Neural progenitor cell (in vitro differentiated cells): ENCODE measurements at regions not wholly inside any gene's neighbourhood (a gene's known extent, or its start where the extent isn't known, plus 50 kb on each side); places are given as distances from the start of the nearest gene placed in this dataset.

Source experiments
- DNase-seq: peaks from one replicate; pipeline ENCODE4 v3.0.0-alpha.2; 2016; ENCODE audit warnings: low spot score
- H2AFZ ChIP-seq: fragments of 200-600 bp; sonication (generic); replicated peaks from 2 replicates; pipeline ENCODE4 v1.6.1; 2016; ENCODE audit warnings: antibody characterized with exemption
- H3F3A ChIP-seq: fragments of 200-600 bp; sonication (generic); 2 replicates; pipeline ENCODE4 v1.6.1; 2016; ENCODE audit warnings: antibody characterized with exemption, low read depth
- H3K27ac ChIP-seq: fragments of 200-600 bp; sonication (generic); 2 replicates; pipeline ENCODE4 v1.5.1; 2016; ENCODE audit warnings: mild to moderate bottlenecking
- H3K27me3 ChIP-seq: fragments of 200-600 bp; sonication (generic); 2 replicates; pipeline ENCODE4 v1.6.1; 2016; ENCODE audit warnings: mild to moderate bottlenecking, moderate library complexity
- H3K36me3 ChIP-seq: fragments of 200-600 bp; sonication (generic); 2 replicates; pipeline ENCODE4 v1.5.1; 2016
- H3K4me1 ChIP-seq: fragments of 200-600 bp; sonication (generic); 2 replicates; pipeline ENCODE4 v1.6.1; 2016; ENCODE audit warnings: mixed run types
- H3K4me2 ChIP-seq: fragments of 200-600 bp; sonication (generic); 2 replicates; pipeline ENCODE4 v1.6.1; 2016
- H3K4me3 ChIP-seq: fragments of 200-600 bp; sonication (generic); 2 replicates; pipeline ENCODE4 v1.5.1; 2016
- H3K79me2 ChIP-seq: fragments of 200-600 bp; sonication (generic); 2 replicates; pipeline ENCODE4 v1.6.1; 2016; ENCODE audit warnings: low read depth
- H3K9ac ChIP-seq: fragments of 200-600 bp; sonication (generic); 2 replicates; pipeline ENCODE4 v1.6.1; 2016
- H3K9me3 ChIP-seq: fragments of 200-600 bp; sonication (generic); 2 replicates; pipeline ENCODE4 v1.5.1; 2016; ENCODE audit warnings: low read depth
- H4K20me1 ChIP-seq: fragments of 200-600 bp; sonication (generic); 2 replicates; pipeline ENCODE4 v1.6.1; 2016; ENCODE audit warnings: low read depth
- H3K27ac Mint-ChIP-seq: 3 replicates; pipeline ENCODE4 v1.8.0; 2021; ENCODE audit warnings: mixed read lengths
- H3K27me3 Mint-ChIP-seq: 2 replicates; pipeline ENCODE4 v1.8.0; 2022; ENCODE audit warnings: low read depth, mild to moderate bottlenecking, inconsistent platforms, moderate library complexity, mixed read lengths; ENCODE audit not compliant: insufficient read depth
- H3K36me3 Mint-ChIP-seq: 3 replicates; pipeline ENCODE4 v1.8.0; 2021; ENCODE audit warnings: mixed read lengths
- H3K4me1 Mint-ChIP-seq: 3 replicates; pipeline ENCODE4 v1.8.0; 2021; ENCODE audit warnings: mixed read lengths
- H3K4me3 Mint-ChIP-seq: 3 replicates; pipeline ENCODE4 v1.8.0; 2021; ENCODE audit warnings: mild to moderate bottlenecking, moderate library complexity, mixed read lengths
- H3K9me3 Mint-ChIP-seq: 3 replicates; pipeline ENCODE4 v1.8.0; 2020; ENCODE audit warnings: mixed read lengths
- CTCF ChIP-seq: fragments of 200-600 bp; sonication (generic); IDR thresholded peaks from 2 replicates; pipeline ENCODE4 v1.5.1; 2017; ENCODE audit warnings: antibody characterized with exemption, mild to moderate bottlenecking
- EZH2 ChIP-seq: fragments of 200-600 bp; sonication (generic); IDR thresholded peaks from 2 replicates; pipeline ENCODE4 v1.6.1; 2017; ENCODE audit warnings: antibody characterized with exemption, mild to moderate bottlenecking, moderate library complexity
- EZH2phosphoT487 ChIP-seq: fragments of 200-600 bp; sonication (generic); IDR thresholded peaks from 2 replicates; pipeline ENCODE4 v1.6.1; 2017; ENCODE audit warnings: antibody characterized with exemption

DNA sequence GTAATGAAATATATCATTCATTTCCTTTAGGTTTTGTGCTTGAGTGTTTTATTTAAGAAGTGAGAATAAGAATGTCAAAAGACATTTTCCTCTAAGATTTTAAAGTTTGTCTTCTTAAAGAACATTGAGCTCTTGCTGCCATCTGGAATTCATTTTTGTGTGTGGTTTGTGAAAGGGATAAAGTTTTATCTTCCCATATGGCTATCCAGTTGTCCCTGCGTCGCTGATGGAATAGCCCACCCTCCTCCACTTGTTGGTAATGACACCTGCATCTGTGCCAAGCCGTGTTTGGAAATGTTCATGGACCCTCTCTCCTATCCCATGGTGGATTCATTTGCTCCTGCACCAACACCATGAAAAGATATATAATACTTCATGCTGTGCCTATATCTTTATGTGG, 901.5 kb downstream of the BRD1 start:
- Histone ChIP-seq H2AFZ (no peak overlapping the region), H3K4me1 (no peaks in the 10 kb centered on the region), H3K36me3 (no peaks in the 10 kb centered on the region), H3F3A (no peaks in the 10 kb centered on the region), H3K9ac (no peak overlapping the region), H3K79me2 (no peaks in the 10 kb centered on the region), H3K9me3 (no peaks in the 10 kb centered on the region), H3K27me3 (peaks cover 5% of the 10 kb centered on the region), H3K27ac (no peak overlapping the region), H4K20me1 (no peaks in the 10 kb centered on the region), H3K4me3 (no peak overlapping the region), H3K4me2 (no peak overlapping the region)
- Mint-ChIP-seq H3K27ac (no peak overlapping the region), H3K4me1 (peaks cover 11% of the 10 kb centered on the region), H3K27me3 (peaks cover 4% of the 10 kb centered on the region), H3K4me3 (no peak overlapping the region), H3K36me3 (no peaks in the 10 kb centered on the region), H3K9me3 (peaks cover 2% of the 10 kb centered on the region)
- no peak for DNase-seq
- TF ChIP-seq CTCF (no peak), EZH2 (no peak), EZH2phosphoT487 (no peak)

DNA sequence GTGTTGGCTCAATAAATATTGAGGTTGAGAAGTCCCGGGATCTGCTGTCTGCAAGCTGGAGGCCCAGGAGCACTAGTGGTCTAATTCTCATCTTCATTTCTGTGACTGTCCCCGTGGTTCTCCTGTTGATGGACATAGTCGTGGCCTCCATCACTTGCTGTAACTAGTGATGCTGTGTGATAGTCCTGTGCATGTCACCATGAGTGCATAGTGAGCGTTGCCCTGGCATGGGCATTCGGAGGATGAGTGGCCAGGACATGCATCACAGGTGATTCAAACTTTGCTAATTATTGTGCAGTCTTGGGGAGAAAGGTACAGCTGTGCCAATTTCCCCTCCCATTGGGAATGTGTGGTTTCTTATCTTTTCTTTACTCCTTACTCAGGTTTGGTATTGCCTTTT, 902.2 kb downstream of the BRD1 start:
- peaks cover 5% of the 10 kb centered on the region for H3K27me3 ChIP-seq
- no peak for TF ChIP-seq CTCF
- no peak for TF ChIP-seq EZH2phosphoT487
- TF ChIP-seq EZH2: no peak
- no peak for DNase-seq

GRCh38 chr22:48923996-48924395, 903.7 kb downstream of the BRD1 start:
- Histone ChIP-seq H3K79me2 (no peaks in the 10 kb centered on the region), H3K4me1 (no peaks in the 10 kb centered on the region), H3K4me2 (no peak overlapping the region), H3K27ac (no peak overlapping the region), H2AFZ (no peak overlapping the region), H3K9me3 (no peaks in the 10 kb centered on the region), H3K9ac (no peak overlapping the region), H3F3A (no peaks in the 10 kb centered on the region), H3K4me3 (no peak overlapping the region), H4K20me1 (no peaks in the 10 kb centered on the region), H3K36me3 (no peaks in the 10 kb centered on the region), H3K27me3 (no peaks in the 10 kb centered on the region)
- Mint-ChIP-seq H3K4me3 (no peak overlapping the region), H3K36me3 (no peaks in the 10 kb centered on the region), H3K27me3 (peaks cover 8% of the 10 kb centered on the region), H3K4me1 (peaks cover 29% of the 10 kb centered on the region), H3K9me3 (peaks cover 2% of the 10 kb centered on the region), H3K27ac (peak overlapping the region; percentile 30)
- DNase-seq: no peak
- TF ChIP-seq EZH2 (no peak), EZH2phosphoT487 (no peak), CTCF (no peak)

More for the DNA sequence above, 902.2 kb downstream of the BRD1 start:
- Histone ChIP-seq H3K9me3 (no peaks in the 10 kb centered on the region), H3K9ac (no peak overlapping the region), H3K4me2 (no peak overlapping the region), H3K4me3 (no peak overlapping the region), H3K4me1 (no peaks in the 10 kb centered on the region), H2AFZ (no peak overlapping the region), H3K79me2 (no peaks in the 10 kb centered on the region), H3K36me3 (no peaks in the 10 kb centered on the region), H3F3A (no peaks in the 10 kb centered on the region), H3K27ac (no peak overlapping the region), H4K20me1 (no peaks in the 10 kb centered on the region)
- Mint-ChIP-seq H3K4me1 (peaks cover 18% of the 10 kb centered on the region), H3K4me3 (no peak overlapping the region), H3K27me3 (peaks cover 4% of the 10 kb centered on the region), H3K27ac (no peak overlapping the region), H3K36me3 (no peaks in the 10 kb centered on the region), H3K9me3 (peaks cover 2% of the 10 kb centered on the region)
